WTC11 (cell line): ENCODE measurements at regions not wholly inside any gene's neighbourhood (a gene's known extent, or its start where the extent isn't known, plus 50 kb on each side); places are given as distances from the start of the nearest gene placed in this dataset.

Source experiments
- ATAC-seq: fragments of 200-7000 bp; cut with Tn5 transposase; 2 replicates; pipeline ENCODE4 v1.10.0; 2021; ENCODE audit warnings: mild to moderate bottlenecking, moderate library complexity
- CTCF ChIA-PET: fragments of 300-600 bp; sonication (Branson Sonifier 250); formaldehyde crosslinking; loops from one replicate; lab custom pipeline; 2021; ENCODE audit warnings: antibody characterized with exemption; lab: Charles Lee
- POLR2A ChIA-PET: fragments of 350-600 bp; sonication (Branson Sonifier 250); formaldehyde crosslinking; loops from one replicate; lab custom pipeline; 2021; ENCODE audit warnings: antibody characterized with exemption; lab: Charles Lee
- DNase-seq: peaks from one replicate; pipeline ENCODE4 v3.0.0; 2021; ENCODE audit warnings: low spot score
- H3K27ac Mint-ChIP-seq: 2 replicates; pipeline ENCODE4 v1.8.0; 2021; ENCODE audit warnings: mixed read lengths
- H3K27me3 Mint-ChIP-seq: 2 replicates; pipeline ENCODE4 v1.8.0; 2021; ENCODE audit warnings: low read depth, mild to moderate bottlenecking, moderate library complexity, mixed read lengths
- H3K36me3 Mint-ChIP-seq: 2 replicates; pipeline ENCODE4 v1.8.0; 2021; ENCODE audit warnings: mixed read lengths
- H3K4me1 Mint-ChIP-seq: 2 replicates; pipeline ENCODE4 v1.8.0; 2022; ENCODE audit warnings: mixed read lengths
- H3K4me3 Mint-ChIP-seq: 2 replicates; pipeline ENCODE4 v1.8.0; 2021; ENCODE audit warnings: mild to moderate bottlenecking, moderate library complexity, mixed read lengths
- H3K9me3 Mint-ChIP-seq: 2 replicates; pipeline ENCODE4 v1.8.0; 2021; ENCODE audit warnings: mixed read lengths
- AR ChIP-seq: fragments of 250-450 bp; sonication (Bioruptor Pico); IDR thresholded peaks from 2 replicates; pipeline ENCODE4 v1.9.0; 2021; ENCODE audit warnings: mild to moderate bottlenecking
- ATF3 ChIP-seq: sonication (generic); formaldehyde crosslinking; conservative IDR thresholded peaks from 2 replicates; pipeline ENCODE4 v1.8.1; 2022; ENCODE audit warnings: mild to moderate bottlenecking, missing genetic modification reagents
- ATF6 ChIP-seq: sonication (generic); formaldehyde crosslinking; IDR thresholded peaks from 2 replicates; pipeline ENCODE4 v1.8.1; 2023; ENCODE audit warnings: mild to moderate bottlenecking, missing genetic modification reagents
- E2F1 ChIP-seq: sonication (generic); formaldehyde crosslinking; IDR thresholded peaks from 2 replicates; pipeline ENCODE4 v1.8.0; 2022; ENCODE audit warnings: mild to moderate bottlenecking, missing genetic modification reagents
- EMX1 ChIP-seq: fragments of 250-450 bp; sonication (Bioruptor Pico); IDR thresholded peaks from 2 replicates; pipeline ENCODE4 v1.8.0; 2021; ENCODE audit warnings: mild to moderate bottlenecking
- GABPB1 ChIP-seq: sonication (generic); formaldehyde crosslinking; IDR thresholded peaks from 2 replicates; pipeline ENCODE4 v1.8.1; 2023; ENCODE audit warnings: mild to moderate bottlenecking, missing genetic modification reagents
- NFYB ChIP-seq: sonication (generic); formaldehyde crosslinking; conservative IDR thresholded peaks from 2 replicates; pipeline ENCODE4 v1.8.0; 2022; ENCODE audit warnings: low read depth, missing genetic modification reagents
- OVOL2 ChIP-seq: fragments of 250-450 bp; sonication (Bioruptor Pico); IDR thresholded peaks from 2 replicates; pipeline ENCODE4 v1.9.0; 2021; ENCODE audit warnings: mild to moderate bottlenecking, borderline replicate concordance
- RELA ChIP-seq: sonication (generic); formaldehyde crosslinking; IDR thresholded peaks from 2 replicates; pipeline ENCODE4 v1.8.1; 2022; ENCODE audit warnings: missing genetic modification reagents, mild to moderate bottlenecking, borderline replicate concordance
- SMAD4 ChIP-seq: sonication (generic); formaldehyde crosslinking; IDR thresholded peaks from 2 replicates; pipeline ENCODE4 v1.8.0; 2022; ENCODE audit warnings: mild to moderate bottlenecking, missing genetic modification reagents
- TEAD4 ChIP-seq: sonication (generic); formaldehyde crosslinking; IDR thresholded peaks from 2 replicates; pipeline ENCODE4 v1.8.0; 2022; ENCODE audit warnings: mild to moderate bottlenecking, missing genetic modification reagents
- ZBTB21 ChIP-seq: sonication (generic); formaldehyde crosslinking; IDR thresholded peaks from 2 replicates; pipeline ENCODE4 v1.8.1; 2023; ENCODE audit warnings: mild to moderate bottlenecking, missing genetic modification reagents, borderline replicate concordance
- ZNF317 ChIP-seq: sonication (generic); formaldehyde crosslinking; IDR thresholded peaks from 2 replicates; pipeline ENCODE4 v1.8.1; 2023; ENCODE audit warnings: low read depth, mild to moderate bottlenecking, moderate library complexity, missing genetic modification reagents, borderline replicate concordance
- ZSCAN18 ChIP-seq: fragments of 250-450 bp; sonication (Bioruptor Pico); IDR thresholded peaks from 2 replicates; pipeline ENCODE4 v2.1.2; 2022; ENCODE audit warnings: mild to moderate bottlenecking, moderate library complexity
- TF ChIP-seq, protein P1 (sequence below): sonication (generic); formaldehyde crosslinking; conservative IDR thresholded peaks from 2 replicates; pipeline ENCODE4 v1.8.1; 2023; ENCODE audit warnings: mild to moderate bottlenecking, low read depth, missing genetic modification reagents, moderate library complexity
- TF ChIP-seq, protein P2 (sequence below): sonication (generic); formaldehyde crosslinking; IDR thresholded peaks from 2 replicates; pipeline ENCODE4 v1.8.0; 2023; ENCODE audit warnings: missing genetic modification reagents
- TF ChIP-seq, protein P3 (sequence below): sonication (generic); formaldehyde crosslinking; IDR thresholded peaks from 2 replicates; pipeline ENCODE4 v1.8.1; 2023; ENCODE audit warnings: mild to moderate bottlenecking, missing genetic modification reagents, moderate library complexity

DNA sequence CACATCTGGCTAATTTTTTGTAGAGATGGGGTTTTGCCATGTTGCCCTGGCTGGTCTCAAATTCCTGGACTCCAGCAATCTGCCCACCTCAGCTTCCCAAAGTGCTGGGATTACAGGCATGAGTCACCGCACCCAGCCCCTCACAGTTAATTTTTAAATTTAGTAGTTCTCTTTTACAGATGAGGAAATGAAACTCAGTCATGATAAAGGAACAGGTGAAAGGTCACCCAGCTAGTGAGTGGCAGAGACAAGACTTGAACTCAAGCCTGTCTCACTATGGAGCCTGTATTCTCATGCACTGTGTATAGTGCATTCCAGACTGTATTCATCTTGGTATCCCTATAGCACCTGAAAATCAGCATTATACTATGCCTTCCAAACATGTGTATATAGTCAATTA lies 77.1 kb upstream of the WSB1 start:
- Mint-ChIP-seq H3K27ac (no peak overlapping the region), H3K36me3 (peaks cover 37% of the 10 kb centered on the region), H3K4me3 (no peak overlapping the region), H3K27me3 (peaks cover 13% of the 10 kb centered on the region)
- DNase-seq = no peak
- POLR2A ChIA-PET = no interaction called here
- TF ChIP-seq ZNF317 (no peak), E2F1 (CRISPR knock-in tag) (no peak), SMAD4 (CRISPR knock-in tag) (no peak)
- TF ChIP-seq, protein P1, sequence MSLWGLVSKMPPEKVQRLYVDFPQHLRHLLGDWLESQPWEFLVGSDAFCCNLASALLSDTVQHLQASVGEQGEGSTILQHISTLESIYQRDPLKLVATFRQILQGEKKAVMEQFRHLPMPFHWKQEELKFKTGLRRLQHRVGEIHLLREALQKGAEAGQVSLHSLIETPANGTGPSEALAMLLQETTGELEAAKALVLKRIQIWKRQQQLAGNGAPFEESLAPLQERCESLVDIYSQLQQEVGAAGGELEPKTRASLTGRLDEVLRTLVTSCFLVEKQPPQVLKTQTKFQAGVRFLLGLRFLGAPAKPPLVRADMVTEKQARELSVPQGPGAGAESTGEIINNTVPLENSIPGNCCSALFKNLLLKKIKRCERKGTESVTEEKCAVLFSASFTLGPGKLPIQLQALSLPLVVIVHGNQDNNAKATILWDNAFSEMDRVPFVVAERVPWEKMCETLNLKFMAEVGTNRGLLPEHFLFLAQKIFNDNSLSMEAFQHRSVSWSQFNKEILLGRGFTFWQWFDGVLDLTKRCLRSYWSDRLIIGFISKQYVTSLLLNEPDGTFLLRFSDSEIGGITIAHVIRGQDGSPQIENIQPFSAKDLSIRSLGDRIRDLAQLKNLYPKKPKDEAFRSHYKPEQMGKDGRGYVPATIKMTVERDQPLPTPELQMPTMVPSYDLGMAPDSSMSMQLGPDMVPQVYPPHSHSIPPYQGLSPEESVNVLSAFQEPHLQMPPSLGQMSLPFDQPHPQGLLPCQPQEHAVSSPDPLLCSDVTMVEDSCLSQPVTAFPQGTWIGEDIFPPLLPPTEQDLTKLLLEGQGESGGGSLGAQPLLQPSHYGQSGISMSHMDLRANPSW (CRISPR knock-in tag) = no peak
- TF ChIP-seq, all 79 proteins: peak for 0
- ATAC-seq = no peak
- CTCF ChIA-PET = interaction anchor here (1.7 kb wide), 1 partner anchor 10 kb away, joined by 4 read pairs; no protein-coding TSS in a partner anchor
- H3K4me1 Mint-ChIP-seq = no peaks in the 10 kb centered on the region
- H3K9me3 Mint-ChIP-seq = peaks cover 64% of the 10 kb centered on the region

GRCh38 chr17:27217631-27218030 lies 76.3 kb upstream of the WSB1 start:
- Mint-ChIP-seq H3K4me1 (no peaks in the 10 kb centered on the region), H3K9me3 (peaks cover 68% of the 10 kb centered on the region), H3K27me3 (peaks cover 13% of the 10 kb centered on the region), H3K27ac (no peak overlapping the region), H3K4me3 (no peak overlapping the region), H3K36me3 (peaks cover 40% of the 10 kb centered on the region)
- ChIA-PET CTCF (interaction anchor here (1.0 kb wide), 1 partner anchor 12 kb away, joined by 3 read pairs; no protein-coding TSS in a partner anchor), POLR2A (no interaction called here)
- DNase-seq (no peak), ATAC-seq (no peak)
- TF ChIP-seq ATF3 (no peak), NFYB (CRISPR knock-in tag) (no peak), E2F1 (CRISPR knock-in tag) (no peak), GABPB1 (no peak), EMX1 (CRISPR knock-in tag) (no peak), OVOL2 (CRISPR knock-in tag) (no peak), TEAD4 (CRISPR knock-in tag) (no peak), ZBTB21 (no peak)

- Mint-ChIP-seq H3K27me3 (peaks cover 13% of the 10 kb centered on the region), H3K36me3 (peaks cover 40% of the 10 kb centered on the region), H3K27ac (no peak overlapping the region), H3K9me3 (peaks cover 71% of the 10 kb centered on the region), H3K4me3 (no peak overlapping the region), H3K4me1 (no peaks in the 10 kb centered on the region)
- ATAC-seq (no peak), DNase-seq (no peak)
- CTCF ChIA-PET = interaction anchor here (1.0 kb wide), 1 partner anchor 12 kb away, joined by 3 read pairs; no protein-coding TSS in a partner anchor
- POLR2A ChIA-PET = no interaction called here
- TF ChIP-seq AR (no peak), ZSCAN18 (CRISPR knock-in tag) (no peak), RELA (no peak), ATF6 (no peak)
- TF ChIP-seq, protein P2, sequence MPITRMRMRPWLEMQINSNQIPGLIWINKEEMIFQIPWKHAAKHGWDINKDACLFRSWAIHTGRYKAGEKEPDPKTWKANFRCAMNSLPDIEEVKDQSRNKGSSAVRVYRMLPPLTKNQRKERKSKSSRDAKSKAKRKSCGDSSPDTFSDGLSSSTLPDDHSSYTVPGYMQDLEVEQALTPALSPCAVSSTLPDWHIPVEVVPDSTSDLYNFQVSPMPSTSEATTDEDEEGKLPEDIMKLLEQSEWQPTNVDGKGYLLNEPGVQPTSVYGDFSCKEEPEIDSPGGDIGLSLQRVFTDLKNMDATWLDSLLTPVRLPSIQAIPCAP = no peak
- TF ChIP-seq, protein P3, sequence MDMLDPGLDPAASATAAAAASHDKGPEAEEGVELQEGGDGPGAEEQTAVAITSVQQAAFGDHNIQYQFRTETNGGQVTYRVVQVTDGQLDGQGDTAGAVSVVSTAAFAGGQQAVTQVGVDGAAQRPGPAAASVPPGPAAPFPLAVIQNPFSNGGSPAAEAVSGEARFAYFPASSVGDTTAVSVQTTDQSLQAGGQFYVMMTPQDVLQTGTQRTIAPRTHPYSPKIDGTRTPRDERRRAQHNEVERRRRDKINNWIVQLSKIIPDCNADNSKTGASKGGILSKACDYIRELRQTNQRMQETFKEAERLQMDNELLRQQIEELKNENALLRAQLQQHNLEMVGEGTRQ (CRISPR knock-in tag) = no peak
Observed at GRCh38 chr17:27218041-27218440, 75.9 kb upstream of the WSB1 start.
